ENCODE measurements at regions not wholly inside any gene's neighbourhood (a gene's known extent, or its start where the extent isn't known, plus 50 kb on each side); places are given as distances from the start of the nearest gene placed in this dataset.

DNA sequence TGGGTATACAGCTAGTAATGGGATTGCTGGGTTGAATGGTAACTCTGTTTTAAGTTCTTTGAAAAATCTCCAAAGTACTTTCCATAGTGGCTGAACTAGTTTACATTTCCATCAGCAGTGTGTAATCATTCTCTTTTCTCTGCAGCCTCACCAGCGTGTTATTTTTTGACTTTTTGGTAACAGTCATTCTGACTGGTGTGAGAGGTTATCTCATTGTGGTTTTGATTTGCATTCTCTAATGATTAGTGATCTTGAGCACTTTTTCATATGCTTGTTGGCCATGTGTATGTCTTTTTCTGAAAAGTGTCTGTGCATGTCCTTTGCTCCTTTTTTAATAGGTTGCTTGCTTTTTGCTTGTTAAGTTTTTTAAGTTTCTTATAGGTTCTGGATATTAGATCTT lies 194.2 kb upstream of the PHACTR1 start:
- Histone ChIP-seq H3K9ac (ENCODE audit: low read length) (no peak overlapping the region), H4K20me1 (ENCODE audit: insufficient read depth, low read length) (no peaks in the 10 kb centered on the region), H3K9me3 (ENCODE audit: insufficient read depth, low read length) (no peaks in the 10 kb centered on the region), H3K4me1 (ENCODE audit: low read length) (no peaks in the 10 kb centered on the region), H3K4me3 (ENCODE audit: low read length) (no peak overlapping the region), H3K36me3 (replicated peaks; ENCODE audit: low read depth, low read length) (no peaks in the 10 kb centered on the region), H3K79me2 (ENCODE audit: low read length) (no peaks in the 10 kb centered on the region), H3K27me3 (ENCODE audit: low read depth, low read length) (no peaks in the 10 kb centered on the region), H2AFZ (ENCODE audit: low read depth, low read length) (no peak overlapping the region), H3K27ac (ENCODE audit: low read length) (no peak overlapping the region), H3K4me2 (ENCODE audit: low read length) (no peak overlapping the region)
- TF ChIP-seq CTCF (IDR thresholded peaks at IDR 0.05; ENCODE audit: low read depth, low read length) (no peak), EZH2phosphoT487 (IDR thresholded peaks at IDR 0.05; ENCODE audit: low read depth) (no peak)

DNA sequence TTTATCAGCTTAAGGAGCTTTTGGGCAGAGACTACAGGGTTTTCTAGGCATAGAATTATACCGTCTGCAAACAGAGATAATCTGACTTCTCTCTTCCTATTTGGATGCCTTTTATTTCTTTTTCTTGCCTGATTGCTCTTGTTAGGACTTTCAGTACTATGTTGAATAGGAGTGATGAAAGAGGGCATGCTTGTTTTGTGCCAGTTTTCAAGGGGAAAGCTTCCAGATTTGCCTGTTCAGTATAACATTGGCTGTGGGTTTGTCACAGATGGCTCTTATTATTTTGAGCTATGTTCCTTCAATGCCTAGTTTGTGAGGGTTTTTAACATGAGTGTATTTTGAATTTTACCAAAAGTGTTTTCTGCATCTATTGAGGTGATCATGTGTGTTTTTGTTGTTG lies 192.8 kb upstream of the PHACTR1 start:
- Histone ChIP-seq H3K9ac (ENCODE audit: low read length) (no peak overlapping the region), H3K36me3 (replicated peaks; ENCODE audit: low read depth, low read length) (no peaks in the 10 kb centered on the region), H3K79me2 (ENCODE audit: low read length) (no peaks in the 10 kb centered on the region), H3K4me2 (ENCODE audit: low read length) (no peak overlapping the region), H2AFZ (ENCODE audit: low read depth, low read length) (no peak overlapping the region), H3K4me1 (ENCODE audit: low read length) (no peaks in the 10 kb centered on the region), H3K27ac (ENCODE audit: low read length) (no peak overlapping the region), H4K20me1 (ENCODE audit: insufficient read depth, low read length) (no peaks in the 10 kb centered on the region), H3K9me3 (ENCODE audit: insufficient read depth, low read length) (no peaks in the 10 kb centered on the region), H3K27me3 (ENCODE audit: low read depth, low read length) (no peaks in the 10 kb centered on the region), H3K4me3 (ENCODE audit: low read length) (no peak overlapping the region)
- TF ChIP-seq CTCF (IDR thresholded peaks at IDR 0.05; ENCODE audit: low read depth, low read length) (no peak), EZH2phosphoT487 (IDR thresholded peaks at IDR 0.05; ENCODE audit: low read depth) (no peak)

GRCh38 chr6:12525276-12525675 lies 191.3 kb upstream of the PHACTR1 start:
- H3K79me2 ChIP-seq (ENCODE audit: low read length) = no peaks in the 10 kb centered on the region
- H2AFZ ChIP-seq (ENCODE audit: low read depth, low read length) = no peak overlapping the region
- no peaks in the 10 kb centered on the region for H3K4me1 ChIP-seq (ENCODE audit: low read length)
- H3K9me3 ChIP-seq (ENCODE audit: insufficient read depth, low read length) = no peaks in the 10 kb centered on the region
- H3K36me3 ChIP-seq (replicated peaks; ENCODE audit: low read depth, low read length) = no peaks in the 10 kb centered on the region
- TF ChIP-seq CTCF (IDR thresholded peaks at IDR 0.05; ENCODE audit: low read depth, low read length) (no peak), EZH2phosphoT487 (IDR thresholded peaks at IDR 0.05; ENCODE audit: low read depth) (no peak)
- H3K4me3 ChIP-seq (ENCODE audit: low read length) = no peak overlapping the region
- H3K4me2 ChIP-seq (ENCODE audit: low read length) = no peak overlapping the region
- no peak overlapping the region for H3K27ac ChIP-seq (ENCODE audit: low read length)
- H3K9ac ChIP-seq (ENCODE audit: low read length) = no peak overlapping the region
- H4K20me1 ChIP-seq (ENCODE audit: insufficient read depth, low read length) = no peaks in the 10 kb centered on the region
- H3K27me3 ChIP-seq (ENCODE audit: low read depth, low read length) = no peaks in the 10 kb centered on the region

- H3K4me2 ChIP-seq (ENCODE audit: low read length) = no peak overlapping the region
- no peak overlapping the region for H3K27ac ChIP-seq (ENCODE audit: low read length)
- TF ChIP-seq EZH2phosphoT487 (IDR thresholded peaks at IDR 0.05; ENCODE audit: low read depth) = no peak
- TF ChIP-seq CTCF (IDR thresholded peaks at IDR 0.05; ENCODE audit: low read depth, low read length) = no peak
- no peak overlapping the region for H3K4me3 ChIP-seq (ENCODE audit: low read length)
- H2AFZ ChIP-seq (ENCODE audit: low read depth, low read length) = no peak overlapping the region
- H3K9ac ChIP-seq (ENCODE audit: low read length) = no peak overlapping the region
- no peaks in the 10 kb centered on the region for H3K9me3 ChIP-seq (ENCODE audit: insufficient read depth, low read length)
- H3K27me3 ChIP-seq (ENCODE audit: low read depth, low read length) = no peaks in the 10 kb centered on the region
- no peaks in the 10 kb centered on the region for H3K4me1 ChIP-seq (ENCODE audit: low read length)
- no peaks in the 10 kb centered on the region for H4K20me1 ChIP-seq (ENCODE audit: insufficient read depth, low read length)
- no peaks in the 10 kb centered on the region for H3K36me3 ChIP-seq (replicated peaks; ENCODE audit: low read depth, low read length)
- H3K79me2 ChIP-seq (ENCODE audit: low read length) = no peaks in the 10 kb centered on the region
Measured at GRCh38 chr6:12527339-12527738, 189.2 kb upstream of the PHACTR1 start.
